ENCODE measurements at regions not wholly inside any gene's neighbourhood (a gene's known extent, or its start where the extent isn't known, plus 50 kb on each side); places are given as distances from the start of the nearest gene placed in this dataset.

DNA sequence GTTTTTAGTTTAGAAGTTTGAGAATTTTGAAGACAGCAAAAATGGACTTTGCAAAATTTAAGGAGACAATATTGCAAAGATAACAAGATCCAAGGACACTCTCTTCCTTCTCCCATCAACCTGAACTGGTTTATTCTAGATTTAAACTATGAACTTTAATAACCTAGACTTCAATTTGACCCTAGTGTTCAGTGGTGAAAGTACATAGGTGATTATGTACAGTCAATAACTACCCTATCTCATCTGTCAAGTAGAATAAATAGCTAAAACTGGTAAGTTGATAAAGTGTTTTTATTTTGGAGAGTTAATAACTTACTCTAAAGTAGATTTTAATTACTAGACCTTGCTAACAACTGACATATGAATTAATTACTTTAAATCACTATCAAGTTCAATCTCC is 52.9 kb upstream of the NFE2L2 start:
- Histone ChIP-seq H3K4me3 (ENCODE audit: insufficient read depth, low read depth, low read length) (no peak overlapping the region), H3K79me2 (ENCODE audit: insufficient read depth, low read length) (no peaks in the 10 kb centered on the region), H2AFZ (ENCODE audit: low read depth, low read length) (no peak overlapping the region), H3K9ac (ENCODE audit: low read length) (no peak overlapping the region), H3K27ac (ENCODE audit: low read depth, low read length) (no peak overlapping the region), H3K27me3 (ENCODE audit: insufficient read depth, low read length) (no peaks in the 10 kb centered on the region), H3K4me1 (ENCODE audit: insufficient read depth, low read length) (no peaks in the 10 kb centered on the region), H4K20me1 (ENCODE audit: insufficient read depth, low read length) (no peaks in the 10 kb centered on the region), H3K4me2 (ENCODE audit: low read length) (no peak overlapping the region), H3K36me3 (ENCODE audit: insufficient read depth, low read length) (no peaks in the 10 kb centered on the region), H3K9me3 (ENCODE audit: insufficient read depth, low read depth, low read length) (no peaks in the 10 kb centered on the region)
- Mint-ChIP-seq H3K4me3 (ENCODE audit: unreplicated experiment) (no peak overlapping the region), H3K9me3 (ENCODE audit: unreplicated experiment) (no peaks in the 10 kb centered on the region), H3K27ac (ENCODE audit: unreplicated experiment) (no peak overlapping the region), H3K4me1 (ENCODE audit: low read depth, unreplicated experiment) (peaks cover 10% of the 10 kb centered on the region), H3K36me3 (ENCODE audit: low read depth, unreplicated experiment) (peaks cover 6% of the 10 kb centered on the region), H3K27me3 (ENCODE audit: low read depth, unreplicated experiment) (no peaks in the 10 kb centered on the region)
- FAIRE-seq (no peak), DNase-seq (ENCODE audit: low read depth) (no peak)
- TF ChIP-seq EZH2 (IDR thresholded peaks at IDR 0.05; ENCODE audit: insufficient read depth, low read length), result no peak
- TF ChIP-seq, protein P1, sequence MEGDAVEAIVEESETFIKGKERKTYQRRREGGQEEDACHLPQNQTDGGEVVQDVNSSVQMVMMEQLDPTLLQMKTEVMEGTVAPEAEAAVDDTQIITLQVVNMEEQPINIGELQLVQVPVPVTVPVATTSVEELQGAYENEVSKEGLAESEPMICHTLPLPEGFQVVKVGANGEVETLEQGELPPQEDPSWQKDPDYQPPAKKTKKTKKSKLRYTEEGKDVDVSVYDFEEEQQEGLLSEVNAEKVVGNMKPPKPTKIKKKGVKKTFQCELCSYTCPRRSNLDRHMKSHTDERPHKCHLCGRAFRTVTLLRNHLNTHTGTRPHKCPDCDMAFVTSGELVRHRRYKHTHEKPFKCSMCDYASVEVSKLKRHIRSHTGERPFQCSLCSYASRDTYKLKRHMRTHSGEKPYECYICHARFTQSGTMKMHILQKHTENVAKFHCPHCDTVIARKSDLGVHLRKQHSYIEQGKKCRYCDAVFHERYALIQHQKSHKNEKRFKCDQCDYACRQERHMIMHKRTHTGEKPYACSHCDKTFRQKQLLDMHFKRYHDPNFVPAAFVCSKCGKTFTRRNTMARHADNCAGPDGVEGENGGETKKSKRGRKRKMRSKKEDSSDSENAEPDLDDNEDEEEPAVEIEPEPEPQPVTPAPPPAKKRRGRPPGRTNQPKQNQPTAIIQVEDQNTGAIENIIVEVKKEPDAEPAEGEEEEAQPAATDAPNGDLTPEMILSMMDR (IDR thresholded peaks at IDR 0.05; ENCODE audit: insufficient read depth, low read depth, low read length), result no peak

- Histone ChIP-seq H3K4me3 (ENCODE audit: insufficient read depth, low read depth, low read length) (no peak overlapping the region), H3K79me2 (ENCODE audit: insufficient read depth, low read length) (no peaks in the 10 kb centered on the region), H3K36me3 (ENCODE audit: insufficient read depth, low read length) (no peaks in the 10 kb centered on the region), H2AFZ (ENCODE audit: low read depth, low read length) (no peak overlapping the region), H3K27me3 (ENCODE audit: insufficient read depth, low read length) (no peaks in the 10 kb centered on the region), H3K27ac (ENCODE audit: low read depth, low read length) (no peak overlapping the region), H4K20me1 (ENCODE audit: insufficient read depth, low read length) (no peaks in the 10 kb centered on the region), H3K9me3 (ENCODE audit: insufficient read depth, low read depth, low read length) (no peaks in the 10 kb centered on the region), H3K9ac (ENCODE audit: low read length) (no peak overlapping the region), H3K4me1 (ENCODE audit: insufficient read depth, low read length) (no peaks in the 10 kb centered on the region), H3K4me2 (ENCODE audit: low read length) (no peak overlapping the region)
- DNase-seq (ENCODE audit: low read depth), result no peak
- FAIRE-seq, result no peak
- Mint-ChIP-seq H3K36me3 (ENCODE audit: low read depth, unreplicated experiment) (peaks cover 6% of the 10 kb centered on the region), H3K4me3 (ENCODE audit: unreplicated experiment) (no peak overlapping the region), H3K9me3 (ENCODE audit: unreplicated experiment) (no peaks in the 10 kb centered on the region), H3K27ac (ENCODE audit: unreplicated experiment) (no peak overlapping the region), H3K27me3 (ENCODE audit: low read depth, unreplicated experiment) (no peaks in the 10 kb centered on the region), H3K4me1 (ENCODE audit: low read depth, unreplicated experiment) (peaks cover 10% of the 10 kb centered on the region)
- TF ChIP-seq, protein P1 (IDR thresholded peaks at IDR 0.05; ENCODE audit: insufficient read depth, low read depth, low read length), result no peak
- no peak for TF ChIP-seq EZH2 (IDR thresholded peaks at IDR 0.05; ENCODE audit: insufficient read depth, low read length)
These were observed 53.3 kb upstream of the NFE2L2 start for GRCh38 chr2:177317857-177318256.

DNA sequence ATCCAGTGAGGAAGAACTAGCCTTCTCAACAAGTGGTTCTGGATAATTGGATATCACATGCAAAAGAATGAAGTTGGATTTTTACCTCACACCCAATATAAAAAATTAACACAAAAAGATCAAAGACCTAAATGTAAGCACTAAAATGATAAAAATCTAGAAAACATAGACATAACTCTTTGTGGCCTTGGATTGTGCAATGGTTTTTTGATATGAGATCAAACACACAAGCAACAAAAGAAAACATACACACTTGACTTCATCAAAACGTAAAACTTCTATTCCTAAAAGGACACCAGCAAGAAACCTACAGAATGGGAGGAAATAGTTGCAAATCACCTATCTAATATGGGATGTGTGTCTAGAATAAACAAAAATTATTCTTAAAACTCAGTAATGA is 54.1 kb upstream of the NFE2L2 start:
- Histone ChIP-seq H3K4me3 (ENCODE audit: insufficient read depth, low read depth, low read length) (no peak overlapping the region), H4K20me1 (ENCODE audit: insufficient read depth, low read length) (no peaks in the 10 kb centered on the region), H2AFZ (ENCODE audit: low read depth, low read length) (no peak overlapping the region), H3K4me2 (ENCODE audit: low read length) (no peak overlapping the region), H3K27ac (ENCODE audit: low read depth, low read length) (no peak overlapping the region), H3K36me3 (ENCODE audit: insufficient read depth, low read length) (no peaks in the 10 kb centered on the region), H3K79me2 (ENCODE audit: insufficient read depth, low read length) (no peaks in the 10 kb centered on the region), H3K9ac (ENCODE audit: low read length) (no peak overlapping the region), H3K4me1 (ENCODE audit: insufficient read depth, low read length) (no peaks in the 10 kb centered on the region), H3K9me3 (ENCODE audit: insufficient read depth, low read depth, low read length) (no peaks in the 10 kb centered on the region), H3K27me3 (ENCODE audit: insufficient read depth, low read length) (no peaks in the 10 kb centered on the region)
- H3K36me3 Mint-ChIP-seq (ENCODE audit: low read depth, unreplicated experiment), result peaks cover 8% of the 10 kb centered on the region
- TF ChIP-seq EZH2 (IDR thresholded peaks at IDR 0.05; ENCODE audit: insufficient read depth, low read length), result no peak
- TF ChIP-seq, protein P1 (IDR thresholded peaks at IDR 0.05; ENCODE audit: insufficient read depth, low read depth, low read length), result no peak
- DNase-seq (ENCODE audit: low read depth) (no peak), FAIRE-seq (no peak)
- H3K27ac Mint-ChIP-seq (ENCODE audit: unreplicated experiment), result no peak overlapping the region
- no peak overlapping the region for H3K4me3 Mint-ChIP-seq (ENCODE audit: unreplicated experiment)
- no peaks in the 10 kb centered on the region for H3K9me3 Mint-ChIP-seq (ENCODE audit: unreplicated experiment)
- H3K27me3 Mint-ChIP-seq (ENCODE audit: low read depth, unreplicated experiment), result no peaks in the 10 kb centered on the region
- H3K4me1 Mint-ChIP-seq (ENCODE audit: low read depth, unreplicated experiment), result peaks cover 5% of the 10 kb centered on the region
